WTC11 (cell line): ENCODE measurements at regions not wholly inside any gene's neighbourhood (a gene's known extent, or its start where the extent isn't known, plus 50 kb on each side); places are given as distances from the start of the nearest gene placed in this dataset.

Experiments used
- AFF4 ChIP-seq: sonication (generic); formaldehyde crosslinking; IDR thresholded peaks from 2 replicates; pipeline ENCODE4 v1.8.1; 2023; ENCODE audit warnings: mild to moderate bottlenecking, missing genetic modification reagents, borderline replicate concordance
- CTCF ChIP-seq: fragments of 200-600 bp; IDR thresholded peaks from 2 replicates; pipeline ENCODE4 v1.8.0; 2022; ENCODE audit warnings: antibody characterized with exemption
- E2F1 ChIP-seq: sonication (generic); formaldehyde crosslinking; IDR thresholded peaks from 2 replicates; pipeline ENCODE4 v1.8.0; 2022; ENCODE audit warnings: mild to moderate bottlenecking, missing genetic modification reagents
- ETV6 ChIP-seq: sonication (generic); formaldehyde crosslinking; IDR thresholded peaks from 2 replicates; pipeline ENCODE4 v1.8.1; 2022; ENCODE audit warnings: mild to moderate bottlenecking, missing genetic modification reagents
- NR2C2 ChIP-seq: sonication (generic); formaldehyde crosslinking; IDR thresholded peaks from 2 replicates; pipeline ENCODE4 v1.8.0; 2022; ENCODE audit warnings: mild to moderate bottlenecking, missing genetic modification reagents
- SP1 ChIP-seq: sonication (generic); formaldehyde crosslinking; conservative IDR thresholded peaks from 2 replicates; pipeline ENCODE4 v1.8.1; 2022; ENCODE audit warnings: missing genetic modification reagents
- TF ChIP-seq, protein P1 (sequence below): sonication (generic); formaldehyde crosslinking; conservative IDR thresholded peaks from 2 replicates; pipeline ENCODE4 v1.8.1; 2022; ENCODE audit warnings: mild to moderate bottlenecking, missing genetic modification reagents
- TF ChIP-seq, protein P2 (sequence below): sonication (generic); formaldehyde crosslinking; IDR thresholded peaks from 2 replicates; pipeline ENCODE4 v1.8.1; 2022; ENCODE audit warnings: mild to moderate bottlenecking, moderate library complexity, missing genetic modification reagents
- TF ChIP-seq, protein P3 (sequence below): sonication (generic); formaldehyde crosslinking; IDR thresholded peaks from 2 replicates; pipeline ENCODE4 v1.8.0; 2022; ENCODE audit warnings: mild to moderate bottlenecking, missing genetic modification reagents

DNA sequence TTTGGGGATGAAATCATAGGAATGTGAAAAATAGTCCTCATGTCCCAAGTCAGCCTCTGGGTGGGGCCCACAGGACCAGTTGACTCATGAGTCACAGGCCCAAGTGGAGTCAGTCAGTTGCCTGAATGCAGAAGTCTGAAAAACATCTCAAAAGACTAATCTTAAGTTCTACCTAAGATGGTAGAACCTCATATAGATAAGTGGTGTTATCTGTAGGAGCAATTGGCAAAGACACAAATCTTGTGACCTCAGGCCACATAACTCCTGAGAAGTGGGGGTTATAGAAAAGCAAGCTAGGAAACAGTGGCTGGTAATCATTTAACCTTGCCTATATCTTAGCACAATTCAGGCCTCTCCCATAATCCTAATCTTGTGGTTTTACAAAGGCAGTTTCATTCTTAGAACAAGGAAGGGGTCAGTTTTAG lies 257.1 kb upstream of the SPOPL start:
- TF ChIP-seq CTCF (no peak), SP1 (CRISPR knock-in tag) (no peak), E2F1 (CRISPR knock-in tag) (no peak), AFF4 (CRISPR knock-in tag) (no peak), NR2C2 (no peak), ETV6 (CRISPR knock-in tag) (no peak)
- TF ChIP-seq, protein P1, sequence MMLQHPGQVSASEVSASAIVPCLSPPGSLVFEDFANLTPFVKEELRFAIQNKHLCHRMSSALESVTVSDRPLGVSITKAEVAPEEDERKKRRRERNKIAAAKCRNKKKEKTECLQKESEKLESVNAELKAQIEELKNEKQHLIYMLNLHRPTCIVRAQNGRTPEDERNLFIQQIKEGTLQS (CRISPR knock-in tag), result no peak
- TF ChIP-seq, protein P2, sequence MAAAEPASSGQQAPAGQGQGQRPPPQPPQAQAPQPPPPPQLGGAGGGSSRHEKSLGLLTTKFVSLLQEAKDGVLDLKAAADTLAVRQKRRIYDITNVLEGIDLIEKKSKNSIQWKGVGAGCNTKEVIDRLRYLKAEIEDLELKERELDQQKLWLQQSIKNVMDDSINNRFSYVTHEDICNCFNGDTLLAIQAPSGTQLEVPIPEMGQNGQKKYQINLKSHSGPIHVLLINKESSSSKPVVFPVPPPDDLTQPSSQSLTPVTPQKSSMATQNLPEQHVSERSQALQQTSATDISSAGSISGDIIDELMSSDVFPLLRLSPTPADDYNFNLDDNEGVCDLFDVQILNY (CRISPR knock-in tag), result no peak
- TF ChIP-seq, protein P3, sequence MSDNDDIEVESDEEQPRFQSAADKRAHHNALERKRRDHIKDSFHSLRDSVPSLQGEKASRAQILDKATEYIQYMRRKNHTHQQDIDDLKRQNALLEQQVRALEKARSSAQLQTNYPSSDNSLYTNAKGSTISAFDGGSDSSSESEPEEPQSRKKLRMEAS (CRISPR knock-in tag), result no peak
